Stimulated activated CD4-positive, alpha-beta T cell treated with anti-CD3 and anti-CD28 coated beads, Interleukin-1b, Interleukin-23, amount 100 ng/mL, for 48 hours (primary cell): ENCODE measurements at regions not wholly inside any gene's neighbourhood (a gene's known extent, or its start where the extent isn't known, plus 50 kb on each side); places are given as distances from the start of the nearest gene placed in this dataset.

ENCODE experiments used
- DNase-seq: peaks from one replicate; pipeline ENCODE4 v3.0.0-alpha.2; 2020

- DNase-seq, result no peak
These were observed 164.5 kb downstream of the ZNF608 start for GRCh38 chr5:124581738-124582560.

DNA sequence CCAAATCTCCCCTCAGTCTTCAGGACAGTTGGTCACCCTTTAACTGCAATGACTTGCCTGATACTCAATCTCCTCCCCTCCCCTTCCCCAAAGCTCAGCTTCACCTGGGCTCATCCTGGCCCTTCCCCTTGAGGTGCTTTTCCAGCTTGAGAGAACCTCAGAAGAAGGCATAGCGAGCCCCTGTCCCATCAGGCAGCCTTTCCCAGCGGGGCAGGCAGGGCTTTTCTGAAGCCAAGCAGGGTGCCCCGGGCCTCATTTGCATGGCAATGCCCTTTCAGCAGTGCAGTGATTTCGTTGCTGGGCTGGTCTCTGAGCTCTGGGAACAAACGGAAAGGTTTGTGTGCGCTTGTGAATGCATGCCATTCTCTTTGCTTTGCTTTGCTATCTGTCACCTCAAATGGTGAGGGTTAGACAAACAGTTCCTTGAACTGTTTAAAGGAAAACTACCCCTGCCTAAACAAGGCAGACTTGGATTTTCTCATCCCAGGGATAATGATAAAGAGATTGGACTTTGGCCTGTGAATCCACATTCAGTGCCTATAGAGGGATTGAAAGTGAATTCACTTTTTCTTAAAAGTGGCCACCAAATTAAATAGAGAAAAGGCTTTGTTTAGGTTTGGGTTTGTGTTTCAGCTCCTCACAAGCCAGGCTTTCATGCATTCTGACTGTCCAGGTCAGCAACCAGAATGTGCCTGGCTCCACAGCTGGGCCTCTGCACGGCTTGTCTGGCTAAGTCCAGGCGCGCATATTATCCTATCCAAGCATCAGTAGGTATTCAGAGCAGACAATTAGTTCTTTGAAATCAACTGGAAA is 165.3 kb downstream of the ZNF608 start:
- no peak for DNase-seq

DNA sequence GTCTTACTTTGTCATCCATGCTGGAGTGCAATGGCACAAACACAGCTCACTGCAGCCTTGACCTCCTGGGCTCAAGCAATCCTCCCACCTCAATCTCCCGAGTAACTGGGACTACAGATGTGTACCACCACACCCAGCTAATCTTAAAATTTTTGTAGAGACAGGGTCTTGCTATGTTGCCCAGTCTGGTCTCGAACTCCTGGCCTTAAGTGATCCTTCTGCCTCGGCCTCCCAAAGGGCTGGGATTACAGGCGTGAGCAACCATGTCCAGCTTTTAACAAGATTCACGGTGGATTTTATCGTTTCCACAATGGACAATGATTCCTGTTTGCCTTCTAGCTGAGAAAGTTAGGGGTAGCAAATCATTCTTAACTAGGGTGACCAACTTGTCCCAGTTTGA is 165.9 kb downstream of the ZNF608 start:
- DNase-seq, result no peak

DNA sequence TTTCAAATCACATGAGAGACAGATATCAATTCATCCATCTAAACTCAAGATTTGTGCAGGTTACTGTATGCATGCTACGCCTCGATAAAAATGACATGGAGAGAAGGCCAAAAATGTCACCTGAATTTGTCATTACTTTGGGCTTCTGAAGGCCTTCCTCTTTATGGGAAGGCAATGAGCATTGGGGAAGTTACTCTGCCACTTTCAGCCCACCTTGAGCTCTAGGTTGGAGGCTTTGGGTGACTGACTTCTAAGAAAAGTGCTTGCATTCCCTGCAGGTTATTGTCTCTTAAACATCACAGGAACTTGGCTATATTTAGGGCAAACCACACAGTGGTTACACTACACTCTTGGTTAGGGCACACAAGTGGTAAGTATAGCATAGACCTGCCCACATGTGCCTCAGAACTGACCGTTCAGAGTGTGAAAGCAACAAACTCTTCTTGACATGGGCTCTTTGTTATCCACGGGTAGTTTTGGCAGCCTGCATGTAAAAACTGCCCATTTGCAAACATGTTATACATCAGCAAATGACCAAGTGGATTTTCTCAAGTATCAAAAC is 169.5 kb downstream of the ZNF608 start:
- DNase-seq, result no peak

DNA sequence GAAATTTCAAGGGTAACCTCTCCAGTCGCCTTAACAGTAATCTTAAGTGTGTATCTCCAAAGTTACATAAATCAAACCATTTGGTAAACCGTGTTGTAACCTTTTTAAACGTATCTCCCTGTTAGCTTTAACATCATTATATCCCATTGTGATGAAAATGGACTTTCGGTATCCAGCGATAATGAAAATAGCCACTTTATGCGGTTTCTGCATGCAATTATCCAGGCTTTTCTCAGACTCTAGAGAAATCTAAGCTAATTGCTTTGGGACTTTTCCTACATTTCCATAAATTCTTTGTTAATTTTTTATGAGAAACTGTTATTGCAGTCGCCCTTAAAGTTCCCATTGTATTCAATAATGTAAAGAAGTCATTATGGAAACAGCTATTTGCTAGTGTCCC is 170.7 kb downstream of the ZNF608 start:
- DNase-seq, result no peak

GRCh38 chr5:124574521-124575436 is 171.7 kb downstream of the ZNF608 start:
- no peak for DNase-seq

DNA sequence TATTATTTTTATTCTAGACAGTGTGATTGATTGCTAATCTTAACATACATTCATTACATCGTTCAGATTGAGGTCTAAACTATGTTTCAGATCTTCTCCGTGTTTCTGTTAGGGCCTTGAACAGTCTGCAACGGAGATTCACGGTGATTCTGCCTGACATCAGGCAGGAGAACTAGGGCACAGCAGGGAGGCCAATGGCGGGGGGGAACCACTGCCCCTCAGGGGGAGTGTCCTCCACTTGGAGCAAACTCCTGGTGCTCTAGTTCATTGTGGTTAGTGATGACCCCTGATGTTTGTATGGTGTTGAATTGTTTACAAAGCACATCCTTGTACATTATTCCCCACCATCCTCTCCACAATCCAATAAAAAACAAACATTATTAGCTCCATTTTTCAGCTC is 173.5 kb downstream of the ZNF608 start:
- no peak for DNase-seq

- DNase-seq, result no peak
These were observed 176.0 kb downstream of the ZNF608 start for GRCh38 chr5:124570285-124571035.

- DNase-seq, result no peak
These were observed 179.5 kb downstream of the ZNF608 start for GRCh38 chr5:124566875-124567450.

DNA sequence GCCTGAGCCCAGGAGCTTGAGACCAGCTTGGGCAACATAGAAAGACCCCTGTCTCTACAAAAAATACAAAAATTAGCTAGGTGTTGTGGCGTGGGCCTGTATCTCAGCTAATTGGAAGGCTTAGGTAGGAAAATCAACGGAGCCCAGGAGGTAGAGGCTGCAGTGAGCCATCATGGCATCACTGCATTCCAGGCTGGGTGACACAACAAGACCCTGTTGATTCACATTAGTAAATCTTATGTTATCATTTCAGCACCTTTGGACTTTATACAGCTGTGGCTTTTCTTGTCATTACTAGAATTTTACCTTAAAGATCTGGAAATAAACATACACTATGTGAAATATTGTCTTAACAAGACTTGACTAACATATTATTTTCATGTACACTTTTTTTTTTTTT is 185.0 kb downstream of the ZNF608 start:
- DNase-seq, result no peak

- DNase-seq, result no peak
These were observed 186.1 kb downstream of the ZNF608 start for GRCh38 chr5:124560370-124560769.

- no peak for DNase-seq
These were observed 188.7 kb downstream of the ZNF608 start for GRCh38 chr5:124557761-124558160.

DNA sequence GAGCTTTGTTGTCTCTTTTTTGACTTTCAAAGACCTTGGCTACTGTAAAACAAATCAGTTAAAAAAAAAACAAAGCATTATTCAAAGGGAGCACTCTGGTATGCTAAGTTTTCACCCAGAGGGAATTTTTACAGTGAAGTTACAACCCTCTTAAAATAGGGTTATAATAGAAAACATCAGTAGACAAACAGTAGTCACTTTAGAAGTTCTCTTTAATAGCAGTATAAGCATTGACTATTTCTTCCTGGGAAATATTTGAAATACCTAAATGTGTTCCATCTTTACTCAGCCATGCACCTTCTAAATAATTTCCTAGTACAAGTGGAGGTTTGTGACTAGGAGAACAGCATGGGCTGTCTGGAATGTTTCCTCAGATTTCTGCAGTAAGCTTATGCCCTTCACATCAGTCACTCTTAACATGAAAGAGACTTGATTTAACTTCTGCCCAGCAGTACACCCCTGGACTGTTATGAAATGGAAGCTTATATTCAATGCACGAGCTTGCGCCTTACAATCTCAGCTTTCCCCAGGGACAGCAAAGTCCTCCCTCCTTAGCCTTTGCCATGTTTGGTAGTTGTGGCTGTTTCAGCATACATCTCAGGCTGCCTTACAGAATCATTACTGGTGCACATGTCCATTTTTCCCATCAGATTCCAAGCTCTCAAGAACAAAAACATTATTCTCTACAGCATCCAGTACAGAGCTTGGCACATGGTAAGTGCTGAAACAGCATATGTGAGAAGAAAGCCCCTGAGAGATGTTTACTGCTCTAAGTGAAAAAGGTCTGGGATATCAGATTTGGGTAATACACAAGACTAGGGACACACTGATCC is 191.5 kb downstream of the ZNF608 start:
- no peak for DNase-seq

DNA sequence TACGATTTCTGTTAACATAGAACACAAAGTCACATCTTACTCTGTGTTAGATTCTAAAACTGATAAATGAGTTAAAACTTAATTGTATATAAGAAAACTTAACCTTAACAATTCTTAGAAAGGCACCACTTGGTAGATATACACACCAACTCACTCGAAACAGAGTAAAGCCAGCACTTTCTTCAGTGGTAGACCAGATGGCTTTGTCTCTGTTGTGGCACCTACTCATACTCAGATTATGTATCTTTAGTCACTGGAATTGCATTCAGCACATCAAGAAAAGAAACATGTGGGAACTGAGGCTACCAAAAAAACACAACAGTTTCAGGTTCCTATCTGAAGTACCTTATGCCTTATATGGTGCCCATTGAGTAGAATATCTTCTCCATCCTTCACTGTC is 192.5 kb downstream of the ZNF608 start:
- no peak for DNase-seq

- no peak for DNase-seq
These were observed 193.9 kb downstream of the ZNF608 start for GRCh38 chr5:124552526-124552925.

- DNase-seq, result no peak
These were observed 194.5 kb downstream of the ZNF608 start for GRCh38 chr5:124551939-124552279.

- no peak for DNase-seq
These were observed 195.7 kb downstream of the ZNF608 start for GRCh38 chr5:124550731-124551130.

GRCh38 chr5:124549891-124550436 is 196.5 kb downstream of the ZNF608 start:
- no peak for DNase-seq

GRCh38 chr5:124546643-124547042 is 199.8 kb downstream of the ZNF608 start:
- no peak for DNase-seq

- no peak for DNase-seq
These were observed 201.9 kb downstream of the ZNF608 start for GRCh38 chr5:124544366-124545055.
